Hepatocyte (in vitro differentiated cells): ENCODE measurements at regions not wholly inside any gene's neighbourhood (a gene's known extent, or its start where the extent isn't known, plus 50 kb on each side); places are given as distances from the start of the nearest gene placed in this dataset.

ENCODE experiments used
- EZH2 ChIP-seq: fragments of 200-600 bp; sonication (generic); IDR thresholded peaks from 2 replicates; pipeline ENCODE4 v1.6.1; 2016; ENCODE audit warnings: antibody characterized with exemption, mild to moderate bottlenecking, borderline replicate concordance
- EZH2phosphoT487 ChIP-seq: fragments of 200-600 bp; sonication (generic); IDR thresholded peaks from one replicate; pipeline ENCODE4 v1.6.1; 2018; ENCODE audit warnings: antibody characterized with exemption, mild to moderate bottlenecking, low read depth, moderate library complexity; ENCODE audit not compliant: unreplicated experiment, severe bottlenecking
- TF ChIP-seq, protein P1 (sequence below): fragments of 200-600 bp; sonication (generic); IDR thresholded peaks from 2 replicates; pipeline ENCODE4 v1.5.1; 2016; ENCODE audit warnings: antibody characterized with exemption, mild to moderate bottlenecking; ENCODE audit not compliant: poor library complexity

DNA sequence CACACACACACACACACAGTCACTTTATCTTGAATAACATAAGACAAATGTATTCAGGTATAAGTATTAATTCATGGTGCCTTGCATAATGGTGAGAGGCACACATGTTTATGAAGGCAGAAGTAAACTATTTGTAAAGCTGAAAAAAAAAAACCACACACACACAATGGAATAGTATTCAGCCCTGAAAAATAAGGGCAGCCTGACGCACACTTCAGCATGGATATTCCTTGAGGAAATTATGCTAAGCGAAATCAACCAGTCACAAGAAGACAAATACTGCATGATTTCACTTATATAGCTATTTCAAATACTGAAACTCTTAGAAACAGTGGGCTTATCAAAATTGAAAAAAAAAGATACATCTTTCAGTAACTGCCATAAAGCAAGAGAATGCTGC lies 200.2 kb upstream of the RBFOX1 start:
- TF ChIP-seq, protein P1, sequence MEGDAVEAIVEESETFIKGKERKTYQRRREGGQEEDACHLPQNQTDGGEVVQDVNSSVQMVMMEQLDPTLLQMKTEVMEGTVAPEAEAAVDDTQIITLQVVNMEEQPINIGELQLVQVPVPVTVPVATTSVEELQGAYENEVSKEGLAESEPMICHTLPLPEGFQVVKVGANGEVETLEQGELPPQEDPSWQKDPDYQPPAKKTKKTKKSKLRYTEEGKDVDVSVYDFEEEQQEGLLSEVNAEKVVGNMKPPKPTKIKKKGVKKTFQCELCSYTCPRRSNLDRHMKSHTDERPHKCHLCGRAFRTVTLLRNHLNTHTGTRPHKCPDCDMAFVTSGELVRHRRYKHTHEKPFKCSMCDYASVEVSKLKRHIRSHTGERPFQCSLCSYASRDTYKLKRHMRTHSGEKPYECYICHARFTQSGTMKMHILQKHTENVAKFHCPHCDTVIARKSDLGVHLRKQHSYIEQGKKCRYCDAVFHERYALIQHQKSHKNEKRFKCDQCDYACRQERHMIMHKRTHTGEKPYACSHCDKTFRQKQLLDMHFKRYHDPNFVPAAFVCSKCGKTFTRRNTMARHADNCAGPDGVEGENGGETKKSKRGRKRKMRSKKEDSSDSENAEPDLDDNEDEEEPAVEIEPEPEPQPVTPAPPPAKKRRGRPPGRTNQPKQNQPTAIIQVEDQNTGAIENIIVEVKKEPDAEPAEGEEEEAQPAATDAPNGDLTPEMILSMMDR = no peak
- no peak for TF ChIP-seq EZH2phosphoT487
- no peak for TF ChIP-seq EZH2
